ENCODE measurements at regions not wholly inside any gene's neighbourhood (a gene's known extent, or its start where the extent isn't known, plus 50 kb on each side); places are given as distances from the start of the nearest gene placed in this dataset.

GRCh38 chr6:157748839-157749571 is 74.0 kb upstream of the SNX9 start:
- TF ChIP-seq GATA3 (IDR thresholded peaks at IDR 0.05; ENCODE audit: low read depth, low read length) (no peak), GATA2 (IDR thresholded peaks at IDR 0.05; ENCODE audit: low read depth, low read length) (no peak)
